HEK293T (cell line): ENCODE measurements at regions not wholly inside any gene's neighbourhood (a gene's known extent, or its start where the extent isn't known, plus 50 kb on each side); places are given as distances from the start of the nearest gene placed in this dataset.

Experiments
- CTCF ChIA-PET: fragments of 350-600 bp; formaldehyde crosslinking; extraction: SDS; loops from one replicate; lab custom pipeline; 2021; ENCODE audit warnings: antibody characterized with exemption, inconsistent platforms; lab: Yijun Ruan, JAX
- POLR2A ChIA-PET: fragments of 350-600 bp; formaldehyde crosslinking; extraction: SDS; loops from one replicate; lab custom pipeline; 2020; ENCODE audit warnings: antibody characterized with exemption, inconsistent platforms; lab: Yijun Ruan, JAX
- DNase-seq: peaks from one replicate; pipeline ENCODE4 v3.0.0; 2012; ENCODE audit warnings: mixed read lengths; ENCODE audit errors: extremely low spot score
- ARNT ChIP-seq: fragments of 450-650 bp; IDR thresholded peaks from 2 replicates; pipeline ENCODE4 v1.6.1; 2017; ENCODE audit warnings: mild to moderate bottlenecking
- BHLHE40 ChIP-seq: fragments of 450-650 bp; IDR thresholded peaks from 2 replicates; pipeline ENCODE4 v1.6.1; 2016; ENCODE audit warnings: mild to moderate bottlenecking, moderate library complexity, borderline replicate concordance
- CTBP1 ChIP-seq: fragments of 450-650 bp; IDR thresholded peaks from 2 replicates; pipeline ENCODE4 v1.6.1; 2016; ENCODE audit warnings: borderline replicate concordance
- ELF4 ChIP-seq: fragments of 450-650 bp; IDR thresholded peaks from 2 replicates; pipeline ENCODE4 v1.6.1; 2017; ENCODE audit warnings: antibody characterized with exemption
- FOXA1 ChIP-seq: fragments of 450-650 bp; IDR thresholded peaks from 2 replicates; pipeline ENCODE4 v1.6.1; 2016; ENCODE audit warnings: mild to moderate bottlenecking
- FOXK2 ChIP-seq: fragments of 450-650 bp; IDR thresholded peaks from 2 replicates; pipeline ENCODE4 v1.6.1; 2016; ENCODE audit warnings: mild to moderate bottlenecking
- FOXM1 ChIP-seq: fragments of 450-650 bp; IDR thresholded peaks from 2 replicates; pipeline ENCODE4 v1.6.1; 2017; ENCODE audit warnings: mild to moderate bottlenecking, borderline replicate concordance
- HDGF ChIP-seq: fragments of 450-650 bp; IDR thresholded peaks from 2 replicates; pipeline ENCODE4 v1.6.1; 2017; ENCODE audit warnings: antibody characterized with exemption, borderline replicate concordance
- L3MBTL2 ChIP-seq: fragments of 450-650 bp; conservative IDR thresholded peaks from 2 replicates; pipeline ENCODE4 v1.6.1; 2016; ENCODE audit warnings: mild to moderate bottlenecking
- LEF1 ChIP-seq: fragments of 450-650 bp; IDR thresholded peaks from 2 replicates; pipeline ENCODE4 v1.6.1; 2017; ENCODE audit warnings: mild to moderate bottlenecking, borderline replicate concordance
- NFRKB ChIP-seq: fragments of 450-650 bp; IDR thresholded peaks from 2 replicates; pipeline ENCODE4 v1.6.1; 2016; ENCODE audit warnings: mild to moderate bottlenecking, moderate library complexity
- PKNOX1 ChIP-seq: fragments of 450-650 bp; IDR thresholded peaks from 2 replicates; pipeline ENCODE4 v1.6.1; 2016
- SP1 ChIP-seq: fragments of 450-650 bp; IDR thresholded peaks from 2 replicates; pipeline ENCODE4 v1.6.1; 2017
- SUZ12 ChIP-seq: fragments of 450-650 bp; IDR thresholded peaks from 2 replicates; pipeline ENCODE4 v1.6.1; 2016; ENCODE audit warnings: mild to moderate bottlenecking
- TARDBP ChIP-seq: fragments of 450-650 bp; IDR thresholded peaks from 2 replicates; pipeline ENCODE4 v1.6.1; 2016
- ZNF384 ChIP-seq: fragments of 450-650 bp; IDR thresholded peaks from 2 replicates; pipeline ENCODE4 v1.6.1; 2016

DNA sequence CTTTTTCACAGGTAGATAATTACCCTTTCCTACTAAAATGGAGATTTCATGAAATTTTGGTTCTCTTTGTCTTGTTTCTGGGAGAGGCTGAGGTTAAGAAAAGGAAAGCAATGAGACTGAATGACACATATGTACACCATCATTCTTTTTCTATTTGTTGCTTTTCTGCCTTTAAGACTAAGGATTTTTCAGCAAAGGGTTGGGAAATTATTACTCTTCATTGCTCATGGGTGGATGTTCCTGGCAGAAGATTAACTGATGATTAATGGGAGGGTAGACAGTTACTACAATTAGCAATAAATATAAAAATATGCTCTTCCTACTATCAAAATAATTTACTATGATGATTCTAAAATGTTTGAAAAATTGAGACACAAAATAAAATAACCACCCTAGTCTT lies 316.5 kb upstream of the USP24 start:
- CTCF ChIA-PET: no interaction called here
- TF ChIP-seq SP1 (no peak), FOXA1 (no peak), HDGF (no peak), BHLHE40 (no peak), PKNOX1 (no peak), ZNF384 (no peak), FOXM1 (no peak), CTBP1 (no peak), LEF1 (no peak), ELF4 (no peak), FOXK2 (no peak), SUZ12 (no peak), ARNT (no peak), TARDBP (no peak), NFRKB (no peak), L3MBTL2 (no peak)
- POLR2A ChIA-PET: no interaction called here
- no peak for DNase-seq

- TF ChIP-seq LEF1 (no peak), HDGF (no peak), FOXM1 (no peak), ARNT (no peak), ZNF384 (no peak), PKNOX1 (no peak), CTBP1 (no peak)
- no peak for DNase-seq
- POLR2A ChIA-PET: no interaction called here
- CTCF ChIA-PET: no interaction called here
Measured at GRCh38 chr1:55530749-55531478, 315.8 kb upstream of the USP24 start.

DNA sequence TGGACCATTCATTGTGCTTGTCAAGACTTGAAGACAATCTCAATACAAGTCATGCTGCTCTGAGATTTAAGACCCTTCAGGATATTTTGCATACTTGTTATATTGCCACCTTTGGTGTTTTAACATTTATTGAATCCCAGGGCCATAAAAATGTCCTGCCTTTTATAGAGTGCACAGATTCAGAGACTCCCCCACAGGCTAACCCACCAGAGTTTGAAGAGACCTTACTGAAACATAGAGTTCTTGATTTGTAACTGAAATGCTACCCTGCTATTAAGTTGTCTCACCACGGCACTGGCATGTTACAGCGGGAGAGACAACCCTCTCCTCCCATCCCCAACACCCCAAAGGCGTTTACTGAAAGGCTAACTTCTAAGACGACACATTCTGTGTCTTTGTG lies 313.9 kb upstream of the USP24 start:
- no peak for DNase-seq
- CTCF ChIA-PET: no interaction called here
- TF ChIP-seq L3MBTL2 (no peak), CTBP1 (no peak), SP1 (no peak), SUZ12 (no peak), BHLHE40 (no peak), FOXM1 (no peak), ELF4 (no peak), HDGF (no peak)
- POLR2A ChIA-PET: no interaction called here

DNA sequence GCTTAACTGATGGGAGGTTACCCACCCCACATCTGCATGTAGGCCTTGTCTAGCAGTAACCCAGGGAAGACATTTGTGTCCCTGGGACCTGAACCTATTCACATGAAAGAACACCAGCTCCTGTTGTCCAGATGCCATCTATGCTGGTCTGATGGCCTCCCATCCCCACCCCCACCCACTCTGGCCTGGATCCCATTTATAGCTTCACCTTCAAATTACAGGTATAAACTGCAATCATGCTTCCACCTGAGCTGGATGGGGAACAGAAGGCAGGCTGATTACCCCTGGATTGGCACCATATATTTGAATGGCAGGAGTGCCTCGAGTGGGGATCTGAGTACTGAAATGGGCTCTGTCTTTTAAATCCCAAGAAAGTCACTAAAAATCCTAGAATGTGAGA lies 312.7 kb upstream of the USP24 start:
- no peak for TF ChIP-seq L3MBTL2
- POLR2A ChIA-PET: no interaction called here
- CTCF ChIA-PET: interaction anchor here (0.5 kb wide), 1 partner anchor 400 kb away, joined by 3 read pairs; no protein-coding TSS in a partner anchor
- DNase-seq: no peak

DNA sequence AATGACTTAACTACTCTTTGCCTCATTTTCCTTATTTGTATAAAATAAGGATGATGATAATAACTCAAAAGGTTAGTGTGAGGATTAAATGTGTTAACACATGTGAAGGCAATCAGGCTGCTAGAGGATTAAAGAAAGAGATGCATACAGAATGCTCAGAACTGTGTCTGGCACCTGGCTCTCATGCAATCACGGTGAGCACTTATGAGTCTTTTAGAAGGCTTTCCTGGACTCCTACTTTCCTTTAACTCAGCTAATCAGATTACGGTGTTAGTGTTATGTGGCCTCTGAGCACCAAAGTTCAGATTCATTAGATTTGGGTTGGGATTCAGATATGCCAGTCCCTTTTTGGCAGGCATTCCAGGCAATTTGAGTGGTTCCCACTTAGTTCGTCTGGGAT lies 311.6 kb upstream of the USP24 start:
- TF ChIP-seq FOXA1: no peak
- no peak for TF ChIP-seq TARDBP
- TF ChIP-seq BHLHE40: no peak
- TF ChIP-seq FOXK2: no peak
- no peak for TF ChIP-seq CTBP1
- no peak for TF ChIP-seq SP1
- no peak for TF ChIP-seq SUZ12
- POLR2A ChIA-PET: no interaction called here
- DNase-seq: no peak
- CTCF ChIA-PET: no interaction called here

DNA sequence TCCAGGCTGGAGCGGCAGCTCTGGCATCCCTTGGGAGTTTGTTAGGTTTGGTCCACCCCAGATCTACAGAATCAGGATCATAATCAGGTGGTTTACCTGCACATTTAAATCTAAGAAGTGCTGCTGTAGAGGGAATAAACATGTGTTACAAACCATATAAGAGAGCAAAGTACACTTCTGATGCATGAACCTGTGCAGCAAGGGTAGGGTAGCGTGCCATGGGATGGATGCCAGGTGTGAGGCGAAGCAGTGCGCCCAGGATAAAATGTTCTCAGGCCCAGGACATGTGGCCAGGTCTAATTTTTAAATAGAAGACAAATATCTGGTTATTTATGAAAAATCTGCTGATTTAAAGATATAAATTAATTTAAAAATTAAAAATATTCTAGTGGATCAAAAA lies 308.8 kb upstream of the USP24 start:
- ChIA-PET CTCF (no interaction called here), POLR2A (interaction anchor here (1.0 kb wide), 1 partner anchor 10 kb away, joined by 3 read pairs; no protein-coding TSS in a partner anchor)

More for the DNA sequence above, 308.8 kb upstream of the USP24 start:
- DNase-seq: no peak
- no peak for TF ChIP-seq CTBP1
- no peak for TF ChIP-seq PKNOX1
- no peak for TF ChIP-seq ZNF384
- TF ChIP-seq LEF1: no peak
- TF ChIP-seq BHLHE40: no peak
- TF ChIP-seq TARDBP: no peak
- no peak for TF ChIP-seq FOXK2
- TF ChIP-seq NFRKB: no peak
- no peak for TF ChIP-seq HDGF
- no peak for TF ChIP-seq FOXM1
- no peak for TF ChIP-seq SP1
- no peak for TF ChIP-seq ARNT
- no peak for TF ChIP-seq FOXA1
- TF ChIP-seq ELF4: no peak
- no peak for TF ChIP-seq L3MBTL2
